NCI-H526 treated with DMSO at 0.1 percent for 48 hours (cell line): ENCODE measurements at regions not wholly inside any gene's neighbourhood (a gene's known extent, or its start where the extent isn't known, plus 50 kb on each side); places are given as distances from the start of the nearest gene placed in this dataset.
"Not testable (repeated sequence)": the region's sequence is repeated elsewhere in the genome, so short reads cannot be mapped to it uniquely, and the experiment has no call there.

Experiments
- DNase-seq: peaks from one replicate; lab custom pipeline; 2025; lab: John Stamatoyannopoulos, UW

DNA sequence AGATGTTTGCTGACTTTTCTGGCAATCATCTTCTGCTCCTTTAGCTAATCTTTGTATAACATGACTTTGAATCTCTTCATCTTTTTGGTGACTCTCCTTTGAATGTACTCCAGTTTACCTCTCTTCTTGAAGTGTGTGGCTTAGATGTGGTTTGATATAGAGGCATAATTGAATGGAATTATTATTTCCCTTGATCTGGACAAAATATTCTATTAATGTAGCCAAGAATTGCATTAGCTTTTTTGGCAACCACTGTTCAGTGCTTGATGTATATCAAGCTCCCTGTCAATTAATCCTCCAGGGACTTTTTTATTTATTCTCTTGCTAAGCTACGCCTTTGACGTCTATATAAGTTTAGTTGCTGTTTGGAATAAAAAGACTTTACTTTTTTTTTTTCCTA is 490.8 kb downstream of the PCDH20 start:
- no peak for DNase-seq

GRCh38 chr13:60922576-60923231 is 492.9 kb downstream of the PCDH20 start:
- DNase-seq, result no peak

DNA sequence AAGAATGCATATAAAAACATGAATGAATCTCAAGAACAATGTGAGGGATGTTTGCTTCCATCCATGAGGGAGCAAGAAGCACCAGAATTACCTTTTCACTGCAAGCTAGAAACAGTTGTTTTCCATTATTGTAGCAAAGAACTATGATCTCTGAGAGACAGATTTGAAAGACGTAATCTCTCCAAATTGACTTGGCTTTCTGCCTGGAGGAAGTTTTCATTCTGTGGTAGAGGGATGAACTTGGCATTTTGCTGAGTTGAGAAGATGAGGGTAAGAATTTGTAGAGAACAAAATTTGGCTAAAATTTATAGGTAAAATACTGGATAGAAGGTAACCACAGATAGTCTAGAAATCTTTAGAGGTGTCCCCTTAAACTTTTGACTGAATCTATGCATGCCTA is 496.8 kb downstream of the TDRD3 start:
- DNase-seq, result no peak

DNA sequence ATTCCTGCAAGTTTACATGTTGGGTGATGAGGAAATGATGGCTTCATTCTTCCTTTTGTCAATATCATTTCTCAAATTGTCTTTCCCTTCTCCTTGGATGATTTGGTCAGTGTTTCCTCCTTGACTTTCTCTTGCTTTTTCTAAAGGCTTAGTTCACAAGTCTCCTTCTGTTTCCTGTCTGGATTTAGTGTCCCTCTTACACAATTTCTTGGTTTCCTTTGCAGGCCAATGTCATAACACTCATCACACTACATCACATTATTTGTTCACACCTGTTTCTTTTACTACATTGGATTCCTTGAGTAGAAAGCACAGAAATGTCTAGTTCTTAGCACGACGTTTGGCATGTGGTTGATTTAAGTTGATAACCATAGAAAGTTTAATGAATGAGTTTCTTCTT is 490.7 kb downstream of the TDRD3 start:
- DNase-seq, result no peak

DNA sequence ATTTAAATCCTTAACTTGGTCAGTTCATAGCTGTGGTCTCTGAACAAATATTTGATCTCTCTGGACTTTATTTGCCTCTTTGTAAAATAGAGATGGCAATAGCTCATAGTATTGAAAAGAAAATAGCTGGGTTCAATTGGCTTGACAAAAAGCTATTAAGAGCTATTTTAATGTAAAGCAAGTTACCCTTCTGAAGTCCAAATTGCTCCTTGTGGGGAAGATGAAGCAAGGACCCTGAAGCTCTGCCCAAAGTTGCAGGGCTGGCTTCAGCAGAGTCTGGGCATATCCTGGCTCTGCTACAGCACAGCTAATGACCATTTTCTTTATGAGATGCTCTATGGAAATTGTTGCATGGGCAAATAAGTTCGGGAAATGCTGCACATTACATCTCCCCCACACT is 484.5 kb downstream of the TDRD3 start:
- no peak for DNase-seq

GRCh38 chr13:60873116-60873515 is 476.1 kb downstream of the TDRD3 start:
- no peak for DNase-seq

GRCh38 chr13:60869941-60870613 is 473.1 kb downstream of the TDRD3 start:
- DNase-seq, result no peak

DNA sequence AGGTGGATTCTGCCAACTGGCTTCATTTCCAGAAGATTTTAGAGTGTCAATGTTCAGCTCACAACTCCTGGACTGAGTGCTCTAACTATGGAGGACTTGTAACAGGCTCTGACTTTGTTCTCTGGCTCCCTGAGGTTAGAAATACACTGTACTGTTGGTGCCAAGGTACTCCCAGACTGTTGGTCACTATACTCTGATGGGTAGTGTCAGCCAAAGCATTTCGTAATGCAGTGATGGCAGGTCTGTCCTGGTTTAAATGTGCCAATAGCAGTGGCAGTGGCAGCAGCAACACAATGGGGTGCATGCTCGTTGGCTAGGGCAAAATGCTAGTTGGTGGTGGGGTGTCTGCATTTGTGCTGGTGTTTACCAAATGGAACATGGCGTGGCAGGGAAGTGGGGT is 472.2 kb downstream of the TDRD3 start:
- no peak for DNase-seq

GRCh38 chr13:60862036-60862435 is 465.0 kb downstream of the TDRD3 start:
- DNase-seq, result no peak

DNA sequence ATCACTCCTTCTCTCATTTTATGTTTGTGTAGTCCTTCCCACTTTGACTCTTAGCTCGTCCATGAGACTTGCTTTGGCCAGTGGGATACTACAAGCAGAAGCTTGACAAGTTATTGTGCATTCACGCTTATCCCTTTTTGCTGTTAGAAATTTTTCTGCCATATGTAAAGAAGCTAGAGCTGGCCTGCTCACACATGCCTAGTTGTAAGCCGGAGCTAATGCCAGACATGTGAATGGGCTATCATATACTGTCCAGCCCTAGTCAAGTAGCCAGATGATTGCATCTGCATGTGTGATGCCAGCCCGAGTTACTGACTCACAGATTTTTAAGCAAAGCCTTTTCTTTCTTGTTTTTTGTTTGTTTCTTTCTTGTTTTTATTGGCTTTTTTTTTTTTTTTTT is 460.7 kb downstream of the TDRD3 start:
- no peak for DNase-seq

DNA sequence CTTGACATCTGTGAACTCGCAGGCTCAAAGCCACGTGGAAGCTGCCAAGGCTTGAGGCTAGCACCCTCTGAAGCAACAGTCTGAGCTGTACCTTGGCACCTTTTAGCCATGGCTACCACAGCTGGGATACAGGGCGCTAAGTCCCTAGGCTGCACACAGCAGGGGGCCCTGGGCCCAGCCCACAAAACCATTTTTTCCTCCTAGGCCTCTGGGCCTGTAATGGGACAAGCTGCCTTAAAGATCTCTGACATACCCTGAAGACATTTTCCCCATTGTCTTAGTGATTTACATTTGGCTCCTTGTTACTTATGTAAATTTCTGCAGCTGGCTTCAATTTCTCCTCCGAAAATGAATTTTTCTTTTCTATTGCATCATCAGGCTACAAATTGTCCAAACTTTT is 455.9 kb downstream of the TDRD3 start:
- DNase-seq, result no peak

DNA sequence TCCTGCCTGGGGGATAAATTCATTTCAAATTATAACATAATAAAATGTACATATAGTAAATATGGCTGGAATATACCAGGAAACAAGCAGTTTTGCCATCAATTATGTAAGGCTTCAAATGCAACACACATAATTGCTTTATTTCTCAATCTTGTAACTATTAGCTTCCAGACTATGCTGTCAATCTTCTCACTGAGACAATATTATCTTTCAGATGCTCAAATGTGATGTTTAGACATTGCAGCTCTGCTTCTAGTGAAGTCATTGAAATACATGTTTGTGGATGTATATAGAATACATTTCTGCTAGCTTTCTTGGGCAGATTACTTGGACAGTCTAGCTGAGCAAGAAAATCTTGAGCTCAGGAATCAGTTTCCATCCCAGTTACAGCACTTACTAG is 454.4 kb downstream of the TDRD3 start:
- no peak for DNase-seq

GRCh38 chr13:60850526-60850925 is 453.5 kb downstream of the TDRD3 start:
- no peak for DNase-seq

DNA sequence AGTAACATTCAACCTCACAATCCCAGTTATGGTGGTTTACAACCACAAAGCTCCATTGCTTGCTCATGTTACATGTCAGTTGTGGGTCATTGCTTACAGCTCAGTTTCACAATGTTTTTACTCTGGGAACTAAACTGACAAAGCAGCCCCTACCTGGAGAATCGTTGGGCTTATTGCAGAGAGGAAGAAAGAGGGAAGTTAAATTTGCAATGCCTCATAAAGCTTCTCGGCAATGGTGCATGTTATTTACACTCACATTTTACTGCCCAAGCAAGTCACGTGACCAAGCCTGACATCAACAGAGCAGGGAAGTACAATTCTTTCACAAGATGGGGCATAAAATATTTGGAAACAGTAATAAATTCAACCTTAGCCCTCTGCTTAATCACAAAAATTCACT is 441.6 kb downstream of the TDRD3 start:
- DNase-seq, result peak; percentile 39

GRCh38 chr13:60837806-60838205 is 440.8 kb downstream of the TDRD3 start:
- DNase-seq, result no peak

DNA sequence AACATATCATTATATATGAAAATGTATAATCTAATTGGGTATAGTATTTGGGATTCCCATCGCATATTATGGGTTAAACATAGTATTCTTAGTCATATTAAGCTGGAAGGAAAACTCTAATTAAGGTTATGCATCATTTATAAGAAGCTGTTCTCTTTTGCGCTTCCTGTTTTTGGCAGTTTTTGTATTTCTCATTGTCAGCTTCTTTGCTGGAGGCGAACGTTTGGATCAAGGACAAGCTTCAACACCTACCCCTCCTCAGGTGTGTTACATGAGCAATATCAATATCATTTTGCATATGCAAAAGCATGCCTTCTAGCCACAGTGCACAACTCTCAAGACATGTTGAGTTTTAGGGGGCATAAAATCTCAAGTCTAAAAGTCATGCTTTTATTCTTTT is 439.8 kb downstream of the TDRD3 start:
- peak; percentile 19 for DNase-seq

DNA sequence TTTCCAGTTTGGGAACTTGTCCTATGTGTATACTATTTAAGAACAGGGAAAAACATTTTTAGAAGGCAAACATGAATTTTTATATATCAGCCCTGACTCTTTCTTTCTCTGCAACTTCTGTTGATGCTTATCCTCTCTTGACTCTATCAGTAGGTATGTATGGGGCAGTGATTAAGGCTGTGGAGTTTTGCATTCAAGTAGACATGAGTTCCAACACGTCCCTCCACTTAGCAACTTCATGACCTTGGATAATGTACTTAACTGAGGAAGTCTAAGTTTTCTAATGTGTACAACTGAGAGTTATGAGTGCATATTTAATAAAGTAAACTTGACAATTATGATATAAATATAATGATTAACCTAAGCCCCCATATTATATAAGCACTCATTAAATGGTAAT is 414.6 kb downstream of the TDRD3 start:
- no peak for DNase-seq

GRCh38 chr13:60805640-60806039 is 408.6 kb downstream of the TDRD3 start:
- DNase-seq, result not testable (repeated sequence)

GRCh38 chr13:60798503-60798902 is 401.5 kb downstream of the TDRD3 start:
- DNase-seq, result no peak

DNA sequence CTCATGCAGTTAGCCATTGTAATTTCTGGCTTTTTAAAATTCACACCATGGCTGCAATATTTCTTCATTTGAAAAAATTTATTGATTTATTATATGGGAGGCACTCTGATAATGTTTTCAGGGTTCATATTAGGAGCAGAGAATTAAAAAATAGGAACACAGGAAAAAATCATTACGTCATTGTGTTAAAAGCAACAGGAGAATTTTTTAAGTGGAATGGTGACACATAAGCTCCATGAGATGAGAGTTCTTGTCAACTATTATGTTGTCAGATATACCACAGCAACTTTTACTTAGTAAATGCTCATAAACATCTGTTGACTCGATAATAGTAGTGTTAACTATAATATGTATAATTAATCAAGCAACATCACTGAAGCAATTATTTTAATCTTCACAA is 400.1 kb downstream of the TDRD3 start:
- DNase-seq, result no peak

GRCh38 chr13:60794751-60795150 is 397.7 kb downstream of the TDRD3 start:
- DNase-seq, result no peak

DNA sequence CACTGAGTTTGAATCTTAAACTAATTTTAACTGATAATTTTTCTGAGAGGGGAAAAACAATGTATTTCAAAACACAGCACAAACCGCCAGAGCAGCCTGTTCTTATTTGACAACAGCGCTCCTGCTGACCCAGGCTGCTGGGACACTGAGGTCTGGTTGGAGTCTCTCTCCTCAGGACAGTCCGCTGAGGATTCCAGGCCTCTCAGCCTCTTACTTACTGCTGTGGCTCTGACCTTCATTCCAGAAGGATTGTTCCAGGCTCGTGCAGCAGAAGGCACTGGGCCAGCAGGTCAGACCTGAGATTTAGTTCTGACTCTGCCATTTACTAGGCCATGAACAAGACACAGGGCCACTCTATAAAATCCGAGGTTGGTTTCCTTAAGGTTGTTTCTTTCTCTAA is 393.6 kb downstream of the TDRD3 start:
- DNase-seq, result no peak

DNA sequence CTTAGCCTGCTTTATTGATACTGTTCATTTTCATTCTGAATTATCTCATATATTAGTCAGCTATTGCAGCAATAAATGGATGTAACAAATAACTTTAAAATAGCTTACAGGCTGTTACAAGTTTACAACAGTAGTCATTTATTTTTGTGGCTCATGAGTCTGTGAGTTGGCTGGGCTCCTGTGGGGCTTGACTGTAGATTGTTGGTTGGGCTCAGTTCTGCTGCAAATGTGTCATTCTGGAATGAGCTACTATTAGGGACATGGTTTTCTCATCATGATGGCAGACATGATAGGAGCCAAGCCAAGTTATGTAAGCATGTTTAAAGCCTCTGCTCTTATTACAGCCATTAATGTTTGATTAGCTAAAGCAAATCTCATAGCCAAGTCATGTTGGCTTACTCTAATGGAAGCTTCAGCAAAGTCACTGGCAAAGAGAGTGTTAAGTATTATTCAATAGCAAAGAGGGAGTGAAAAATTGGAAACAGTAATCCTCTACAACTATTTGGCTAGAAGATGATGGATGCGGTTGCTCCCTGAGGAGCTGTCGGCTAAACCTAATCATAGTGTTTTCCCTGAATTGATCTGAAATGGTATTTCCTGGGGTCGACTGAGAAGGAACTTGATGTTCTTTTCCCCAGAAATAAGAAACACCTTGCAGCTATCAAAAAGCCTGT is 391.3 kb downstream of the TDRD3 start:
- DNase-seq, result no peak

GRCh38 chr13:60787083-60787482 is 390.1 kb downstream of the TDRD3 start:
- no peak for DNase-seq
